Motor neuron (in vitro differentiated cells): ENCODE measurements at regions not wholly inside any gene's neighbourhood (a gene's known extent, or its start where the extent isn't known, plus 50 kb on each side); places are given as distances from the start of the nearest gene placed in this dataset.
A peak's percentile ranks its signal among the peaks of the same experiment; 100 is the strongest.

Experiments used
- ATAC-seq, 8 experiments: fragments of 200-7000 bp; cut with Tn5 transposase; replicated peaks in 6 of 8; 2 replicates each; pipeline ENCODE4 v1.8.0; 2021; ENCODE audit warnings: mild to moderate bottlenecking in 8 of 8, moderate library complexity in 8 of 8
- H3K27ac ChIP-seq, 2 donors: fragments of 250-450 bp; sonication (Bioruptor Pico); 2 replicates each; pipeline ENCODE4 v1.9.0; 2021; ENCODE audit warnings: antibody characterized with exemption in 2 of 2, mild to moderate bottlenecking in 2 of 2, moderate library complexity in 1 of 2
- H3K4me1 ChIP-seq, 2 donors: fragments of 250-450 bp; sonication (Bioruptor Pico); replicated peaks in 1 of 2; 2 replicates each; pipeline ENCODE4 v1.6.1; 2021; ENCODE audit warnings: antibody characterized with exemption in 2 of 2, mild to moderate bottlenecking in 2 of 2, moderate library complexity in 1 of 2
- H3K4me3 ChIP-seq, 5 donors: fragments of 250-450 bp; sonication (Bioruptor Pico); 2 replicates each; pipeline ENCODE4 v1.9.0; 2021; ENCODE audit warnings: antibody characterized with exemption in 5 of 5, mild to moderate bottlenecking in 5 of 5, moderate library complexity in 4 of 5
- WGBS, 10 experiments: fragments of 450-650 bp; shearing (Covaris generic); methylation state at CpG; one replicate each; pipeline ENCODE4 v1.0.0; 2022; 5-methylcytosine and 5-hydroxymethylcytosine counted together
- in situ Hi-C, 9 experiments: fragments of 400-800 bp; cut with MboI; loops; one replicate each; pipeline ENCODE4 v1.15.0; 2021; ENCODE audit warnings: low sequenced_read_pairs in 9 of 9, low pct_unique_long_range_greater_than_20kb in 2 of 9; ENCODE audit not compliant: unreplicated experiment in 9 of 9

GRCh38 chr20:24138196-24138857, 149.7 kb upstream of the GGTLC1 start:
- WGBS, 10 experiments: 18 to 100% (median 79%) methylated on average over 1 to 5 of the region's 5 CpGs
- ATAC-seq: peak in 1 of 8 experiments; percentile 46
- no peaks in the 10 kb centered on the region for H3K4me1 ChIP-seq
- no peak overlapping the region for H3K27ac ChIP-seq
- H3K4me3 ChIP-seq: no peak overlapping the region
- in situ Hi-C loops: loop anchor here in 1 of 9 experiments (25.0 kb wide), 1 partner anchor 101 kb away; no protein-coding TSS in a partner anchor

- no peak for ATAC-seq
- Histone ChIP-seq H3K27ac (no peak overlapping the region), H3K4me1 (no peaks in the 10 kb centered on the region), H3K4me3 (no peak overlapping the region)
- WGBS, 10 experiments: 0 to 85% (median 63%) methylated on average over 1 to 2 of the region's 2 CpGs; no CpG with 5 or more reads in 1 of the 10 experiments
- in situ Hi-C loops: loop anchor here in 1 of 9 experiments (25.0 kb wide), 1 partner anchor 99 kb away; no protein-coding TSS in a partner anchor
Observed at GRCh38 chr20:24136659-24137246, 148.2 kb upstream of the GGTLC1 start.

GRCh38 chr20:24135781-24136180, 147.2 kb upstream of the GGTLC1 start:
- Histone ChIP-seq H3K27ac (no peak overlapping the region), H3K4me3 (no peak overlapping the region), H3K4me1 (no peaks in the 10 kb centered on the region)
- WGBS, 10 experiments: 20 to 90% (median 74%) methylated on average over 1 to 4 of the region's 12 CpGs; no CpG with 5 or more reads in 4 of the 10 experiments
- in situ Hi-C loops: loop anchor here in 1 of 9 experiments (25.0 kb wide), 1 partner anchor 98 kb away; no protein-coding TSS in a partner anchor
- no peak for ATAC-seq

- WGBS, 10 experiments: 94 to 100% (median 97%) methylated on average over 1 to 7 of the region's 22 CpGs; no CpG with 5 or more reads in 6 of the 10 experiments
- no peaks in the 10 kb centered on the region for H3K4me1 ChIP-seq
- no peak overlapping the region for H3K27ac ChIP-seq
- in situ Hi-C loops: loop anchor here in 1 of 9 experiments (25.0 kb wide), 1 partner anchor 98 kb away; no protein-coding TSS in a partner anchor
- no peak for ATAC-seq
- no peak overlapping the region for H3K4me3 ChIP-seq
Observed at GRCh38 chr20:24134930-24135329, 146.4 kb upstream of the GGTLC1 start.

- WGBS, 10 experiments: 0 to 100% (median 83%) methylated on average over 1 to 3 of the region's 3 CpGs; no CpG with 5 or more reads in 6 of the 10 experiments
- peak in 3 of 8 experiments; percentile 22 to 63 (median 55) for ATAC-seq
- Histone ChIP-seq H3K27ac (no peak overlapping the region), H3K4me3 (no peak overlapping the region), H3K4me1 (no peaks in the 10 kb centered on the region)
- in situ Hi-C loops: loop anchor here in 1 of 9 experiments (25.0 kb wide), 1 partner anchor 97 kb away; no protein-coding TSS in a partner anchor
Observed at GRCh38 chr20:24134284-24134683, 145.7 kb upstream of the GGTLC1 start.

- ATAC-seq: peak in 3 of 8 experiments; percentile 62 to 78 (median 77)
- H3K4me1 ChIP-seq: no peaks in the 10 kb centered on the region
- no peak overlapping the region for H3K27ac ChIP-seq
- H3K4me3 ChIP-seq: no peak overlapping the region
- in situ Hi-C loops: loop anchor here in 1 of 9 experiments (25.0 kb wide), 1 partner anchor 95 kb away; no protein-coding TSS in a partner anchor
Observed at GRCh38 chr20:24132246-24132645, 143.7 kb upstream of the GGTLC1 start.

- peak in 2 of 8 experiments; percentile 3 to 4 for ATAC-seq
- in situ Hi-C loops: loop anchor here in 1 of 9 experiments (25.0 kb wide), 1 partner anchor 94 kb away; no protein-coding TSS in a partner anchor
- no peaks in the 10 kb centered on the region for H3K4me1 ChIP-seq
- H3K4me3 ChIP-seq: no peak overlapping the region
- H3K27ac ChIP-seq: no peak overlapping the region
- 0 to 40% methylated on average over 1 of the region's 1 CpG; no CpG with 5 or more reads in 8 of the 10 experiments for WGBS, 10 experiments
Observed at GRCh38 chr20:24131684-24132083, 143.1 kb upstream of the GGTLC1 start.

GRCh38 chr20:24131281-24131680, 142.7 kb upstream of the GGTLC1 start:
- ATAC-seq: peak in 2 of 8 experiments; percentile 24 to 34
- H3K4me3 ChIP-seq: no peak overlapping the region
- H3K27ac ChIP-seq: no peak overlapping the region
- H3K4me1 ChIP-seq: no peaks in the 10 kb centered on the region
- in situ Hi-C loops: loop anchor here in 1 of 9 experiments (25.0 kb wide), 1 partner anchor 94 kb away; no protein-coding TSS in a partner anchor
- WGBS, 10 experiments: 22 to 93% (median 64%) methylated on average over 2 to 4 of the region's 4 CpGs; no CpG with 5 or more reads in 1 of the 10 experiments

- H3K27ac ChIP-seq: no peak overlapping the region
- no peak overlapping the region for H3K4me3 ChIP-seq
- no peak for ATAC-seq
- 17 to 100% (median 75%) methylated on average over 1 of the region's 1 CpG; no CpG with 5 or more reads in 3 of the 10 experiments for whole genome bisulfite sequencing, 10 experiments
- in situ Hi-C loops: loop anchor here in 1 of 9 experiments (25.0 kb wide), 1 partner anchor 92 kb away; no protein-coding TSS in a partner anchor
- H3K4me1 ChIP-seq: no peaks in the 10 kb centered on the region
Observed at GRCh38 chr20:24129641-24130040, 141.1 kb upstream of the GGTLC1 start.

- 20 to 75% (median 63%) methylated on average over 2 to 9 of the region's 10 CpGs; no CpG with 5 or more reads in 1 of the 10 experiments for WGBS, 10 experiments
Observed at GRCh38 chr20:24124951-24125650, 136.5 kb upstream of the GGTLC1 start.

GRCh38 chr20:24124003-24124402, 135.4 kb upstream of the GGTLC1 start:
- Histone ChIP-seq H3K4me1 (no peaks in the 10 kb centered on the region), H3K4me3 (no peak overlapping the region), H3K27ac (no peak overlapping the region)
- 20 to 90% (median 50%) methylated on average over 1 to 2 of the region's 4 CpGs; no CpG with 5 or more reads in 3 of the 10 experiments for WGBS, 10 experiments
- in situ Hi-C loops: no loop called here
- ATAC-seq: no peak

More at GRCh38 chr20:24124951-24125650, 136.5 kb upstream of the GGTLC1 start:
- H3K27ac ChIP-seq: no peak overlapping the region
- ATAC-seq: no peak
- H3K4me3 ChIP-seq: no peak overlapping the region
- no peaks in the 10 kb centered on the region for H3K4me1 ChIP-seq
- in situ Hi-C loops: loop anchor here in 1 of 9 experiments (25.0 kb wide), 1 partner anchor 88 kb away; no protein-coding TSS in a partner anchor

- no peak overlapping the region for H3K4me3 ChIP-seq
- ATAC-seq: peak in 3 of 8 experiments; percentile 64 to 78 (median 70)
- 9 to 83% (median 65%) methylated on average over 1 to 9 of the region's 16 CpGs; no CpG with 5 or more reads in 2 of the 10 experiments for WGBS, 10 experiments
- H3K27ac ChIP-seq: no peak overlapping the region
- H3K4me1 ChIP-seq: no peaks in the 10 kb centered on the region
- in situ Hi-C loops: no loop called here
Observed at GRCh38 chr20:24118441-24119175, 130.0 kb upstream of the GGTLC1 start.
